ENCODE measurements at regions not wholly inside any gene's neighbourhood (a gene's known extent, or its start where the extent isn't known, plus 50 kb on each side); places are given as distances from the start of the nearest gene placed in this dataset.

- TF ChIP-seq CTCF (conservative IDR thresholded peaks at IDR 0.05 in 1 of 2, IDR thresholded peaks at IDR 0.05 in 1 of 2; ENCODE audit: extremely low read depth in 1 of 2, insufficient read depth in 1 of 2, low read depth in 1 of 2, low read length in 2 of 2): no peak
- no peak for TF ChIP-seq EZH2 (IDR thresholded peaks at IDR 0.05; ENCODE audit: borderline replicate concordance, low read length)
Measured at GRCh38 chr11:82671451-82671850, 62.2 kb downstream of the FAM181B start.

All from mammary epithelial cell (primary cell).